ENCODE measurements at regions not wholly inside any gene's neighbourhood (a gene's known extent, or its start where the extent isn't known, plus 50 kb on each side); places are given as distances from the start of the nearest gene placed in this dataset.

- Histone ChIP-seq H3K4me1 (ENCODE audit: control insufficient read depth in 2 of 2, insufficient read depth in 2 of 2, low read length in 2 of 2) (no peaks in the 10 kb centered on the region), H3K27me3 (ENCODE audit: control insufficient read depth in 2 of 2, insufficient read depth in 2 of 2, low read length in 2 of 2) (no peaks in the 10 kb centered on the region), H3K9me3 (ENCODE audit: control insufficient read depth in 2 of 3, low read length in 3 of 3) (no peaks in the 10 kb centered on the region), H3K27ac (ENCODE audit: low read depth, low read length) (no peak overlapping the region), H3K36me3 (ENCODE audit: control insufficient read depth in 2 of 3, insufficient read depth in 3 of 3, low read length in 3 of 3) (no peaks in the 10 kb centered on the region), H3K4me3 (ENCODE audit: low read length) (no peak overlapping the region)
- Mint-ChIP-seq H3K4me3 (no peak overlapping the region), H3K27me3 (peaks cover 0 to 12% (median 6%) of the 10 kb centered on the region in 5 donors), H3K27ac (no peak overlapping the region), H3K9me3 (peaks cover 0 to 1% (median 0%) of the 10 kb centered on the region in 11 donors), H3K4me1 (no peaks in the 10 kb centered on the region), H3K36me3 (no peaks in the 10 kb centered on the region)
- ChIA-PET CTCF (no interaction called here), POLR2A (no interaction called here)
- DNase-seq (no peak), ATAC-seq (no peak)
- intact Hi-C loops (cut with micrococcal nuclease): no loop called here
These were observed 260.3 kb upstream of the MOCS1 start for GRCh38 chr6:40194447-40195170.

DNA sequence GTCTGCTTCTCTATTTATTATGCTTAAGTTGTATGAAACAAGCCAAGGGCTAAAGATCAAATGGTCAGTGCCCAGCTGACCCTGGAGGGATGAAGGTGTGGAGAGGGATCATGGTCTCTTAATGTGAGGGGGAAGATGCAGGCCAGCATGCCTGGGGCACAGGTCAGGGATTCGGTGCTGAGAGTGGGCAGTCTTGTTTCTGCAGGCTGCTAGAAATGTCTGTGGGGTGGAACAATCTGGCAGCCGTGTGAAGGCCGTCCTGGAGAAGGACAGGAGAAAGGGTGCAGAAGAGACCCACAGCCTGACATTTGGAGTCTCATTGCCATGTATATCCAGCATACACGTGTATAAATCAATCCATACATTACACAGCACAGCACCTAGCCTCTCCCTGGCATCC lies 258.3 kb upstream of the MOCS1 start:
- CTCF ChIA-PET: no interaction called here
- Histone ChIP-seq H3K4me3 (ENCODE audit: low read length) (no peak overlapping the region), H3K9me3 (ENCODE audit: control insufficient read depth in 2 of 3, low read length in 3 of 3) (no peaks in the 10 kb centered on the region), H3K27me3 (ENCODE audit: control insufficient read depth in 2 of 2, insufficient read depth in 2 of 2, low read length in 2 of 2) (no peaks in the 10 kb centered on the region), H3K4me1 (ENCODE audit: control insufficient read depth in 2 of 2, insufficient read depth in 2 of 2, low read length in 2 of 2) (no peaks in the 10 kb centered on the region), H3K36me3 (ENCODE audit: control insufficient read depth in 2 of 3, insufficient read depth in 3 of 3, low read length in 3 of 3) (no peaks in the 10 kb centered on the region), H3K27ac (ENCODE audit: low read depth, low read length) (no peak overlapping the region)
- no peaks in the 10 kb centered on the region for H3K36me3 Mint-ChIP-seq
- intact Hi-C loops (cut with micrococcal nuclease): no loop called here
- no peak for ATAC-seq
- no peak overlapping the region for H3K27ac Mint-ChIP-seq
- H3K27me3 Mint-ChIP-seq: peaks cover 0 to 16% (median 10%) of the 10 kb centered on the region in 5 donors
- POLR2A ChIA-PET: no interaction called here
- H3K4me1 Mint-ChIP-seq: no peaks in the 10 kb centered on the region
- no peak for DNase-seq
- peaks cover 0 to 7% (median 0%) of the 10 kb centered on the region in 11 donors for H3K9me3 Mint-ChIP-seq
- H3K4me3 Mint-ChIP-seq: no peak overlapping the region

DNA sequence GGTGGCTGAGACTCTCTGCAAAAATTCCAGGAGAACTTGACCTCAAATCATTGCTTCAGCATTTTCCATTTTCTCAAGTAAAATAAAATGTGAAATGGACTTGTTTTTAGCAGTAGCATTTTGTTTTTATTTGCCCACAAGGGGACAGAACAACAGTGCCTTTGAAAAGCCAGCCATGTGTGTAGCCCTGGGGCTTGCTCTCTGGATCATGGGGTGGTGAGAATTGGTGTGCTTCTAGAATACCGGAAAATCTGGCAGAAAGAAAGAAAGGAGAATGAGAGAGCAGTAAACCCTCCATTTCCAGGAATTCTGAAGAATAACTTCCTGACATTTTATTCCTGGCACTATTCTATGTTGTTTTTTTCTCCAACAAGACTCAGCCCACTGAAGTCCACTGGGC lies 254.7 kb upstream of the MOCS1 start:
- no peak overlapping the region for H3K27ac ChIP-seq (ENCODE audit: low read depth, low read length)
- H3K9me3 Mint-ChIP-seq: peaks cover 4 to 25% (median 10%) of the 10 kb centered on the region in 11 donors
- intact Hi-C loops (cut with micrococcal nuclease): no loop called here
- H3K4me3 Mint-ChIP-seq: no peak overlapping the region
- H3K9me3 ChIP-seq (ENCODE audit: control insufficient read depth in 2 of 3, low read length in 3 of 3): peaks cover 0 to 6% (median 0%) of the 10 kb centered on the region in 3 experiments
- H3K36me3 ChIP-seq (ENCODE audit: control insufficient read depth in 2 of 3, insufficient read depth in 3 of 3, low read length in 3 of 3): no peaks in the 10 kb centered on the region
- DNase-seq: no peak
- H3K4me1 ChIP-seq (ENCODE audit: control insufficient read depth in 2 of 2, insufficient read depth in 2 of 2, low read length in 2 of 2): no peaks in the 10 kb centered on the region
- H3K4me3 ChIP-seq (ENCODE audit: low read length): no peak overlapping the region
- CTCF ChIA-PET: no interaction called here
- no peak for ATAC-seq
- H3K4me1 Mint-ChIP-seq: no peaks in the 10 kb centered on the region
- peaks cover 0 to 2% (median 0%) of the 10 kb centered on the region in 5 donors for H3K36me3 Mint-ChIP-seq
- peaks cover 2 to 37% (median 21%) of the 10 kb centered on the region in 5 donors for H3K27me3 Mint-ChIP-seq
- POLR2A ChIA-PET: no interaction called here
- no peak overlapping the region for H3K27ac Mint-ChIP-seq
- no peaks in the 10 kb centered on the region for H3K27me3 ChIP-seq (ENCODE audit: control insufficient read depth in 2 of 2, insufficient read depth in 2 of 2, low read length in 2 of 2)

DNA sequence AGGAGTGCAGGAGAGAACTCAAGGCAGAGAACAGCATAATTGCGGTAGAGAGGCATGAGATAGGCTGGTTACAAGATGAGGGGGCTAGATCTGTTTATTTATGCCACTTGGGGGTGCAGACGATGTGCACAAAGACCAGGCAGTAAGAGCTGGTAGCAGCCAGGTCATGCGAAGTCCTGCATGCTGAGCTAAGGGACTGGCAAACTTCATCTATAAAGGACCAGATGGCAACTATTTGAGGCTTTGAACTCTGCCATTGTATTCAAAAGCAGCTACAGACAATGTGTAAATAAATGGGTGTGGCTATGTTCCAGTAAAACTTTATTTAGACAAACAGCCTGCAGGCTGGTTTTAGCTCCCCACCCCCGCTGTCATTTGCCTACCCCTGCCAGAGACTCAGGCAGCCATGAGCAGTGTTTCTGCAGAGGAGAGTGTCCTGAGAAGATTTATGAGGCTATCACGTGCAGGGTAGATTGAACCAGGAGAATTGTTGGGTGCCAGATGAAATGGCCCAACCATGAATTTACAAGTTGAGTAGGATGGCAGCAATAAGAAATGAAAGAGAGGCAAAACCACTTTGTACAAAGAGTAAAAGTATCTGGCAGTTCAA lies 253.4 kb upstream of the MOCS1 start:
- DNase-seq (no peak), ATAC-seq (no peak)
- Mint-ChIP-seq H3K4me3 (no peak overlapping the region), H3K27me3 (peaks cover 2 to 37% (median 21%) of the 10 kb centered on the region in 5 donors), H3K4me1 (no peaks in the 10 kb centered on the region), H3K27ac (no peak overlapping the region), H3K36me3 (peaks cover 0 to 13% (median 0%) of the 10 kb centered on the region in 5 donors), H3K9me3 (peaks cover 13 to 37% (median 18%) of the 10 kb centered on the region in 11 donors)
- Histone ChIP-seq H3K4me3 (ENCODE audit: low read length) (no peak overlapping the region), H3K27me3 (ENCODE audit: control insufficient read depth in 2 of 2, insufficient read depth in 2 of 2, low read length in 2 of 2) (no peaks in the 10 kb centered on the region), H3K36me3 (ENCODE audit: control insufficient read depth in 2 of 3, insufficient read depth in 3 of 3, low read length in 3 of 3) (no peaks in the 10 kb centered on the region), H3K4me1 (ENCODE audit: control insufficient read depth in 2 of 2, insufficient read depth in 2 of 2, low read length in 2 of 2) (no peaks in the 10 kb centered on the region), H3K27ac (ENCODE audit: low read depth, low read length) (no peak overlapping the region), H3K9me3 (ENCODE audit: control insufficient read depth in 2 of 3, low read length in 3 of 3) (peaks cover 0 to 10% (median 0%) of the 10 kb centered on the region in 3 experiments)
- intact Hi-C loops (cut with micrococcal nuclease): no loop called here
- ChIA-PET CTCF (no interaction called here), POLR2A (no interaction called here)

- Mint-ChIP-seq H3K27me3 (peaks cover 2 to 45% (median 15%) of the 10 kb centered on the region in 5 donors), H3K36me3 (peaks cover 0 to 13% (median 0%) of the 10 kb centered on the region in 5 donors), H3K4me3 (no peak overlapping the region), H3K4me1 (no peaks in the 10 kb centered on the region), H3K27ac (no peak overlapping the region), H3K9me3 (peaks cover 15 to 41% (median 23%) of the 10 kb centered on the region in 11 donors)
- H3K4me1 ChIP-seq (ENCODE audit: control insufficient read depth in 2 of 2, insufficient read depth in 2 of 2, low read length in 2 of 2): no peaks in the 10 kb centered on the region
- ChIA-PET CTCF (no interaction called here), POLR2A (no interaction called here)
- ATAC-seq (no peak), DNase-seq (no peak)
- H3K27me3 ChIP-seq (ENCODE audit: control insufficient read depth in 2 of 2, insufficient read depth in 2 of 2, low read length in 2 of 2): no peaks in the 10 kb centered on the region
- no peak overlapping the region for H3K27ac ChIP-seq (ENCODE audit: low read depth, low read length)
- intact Hi-C loops (cut with micrococcal nuclease): no loop called here
- no peak overlapping the region for H3K4me3 ChIP-seq (ENCODE audit: low read length)
- no peaks in the 10 kb centered on the region for H3K36me3 ChIP-seq (ENCODE audit: control insufficient read depth in 2 of 3, insufficient read depth in 3 of 3, low read length in 3 of 3)
- peaks cover 0 to 10% (median 0%) of the 10 kb centered on the region in 3 experiments for H3K9me3 ChIP-seq (ENCODE audit: control insufficient read depth in 2 of 3, low read length in 3 of 3)
These were observed 251.2 kb upstream of the MOCS1 start for GRCh38 chr6:40185486-40185885.

DNA sequence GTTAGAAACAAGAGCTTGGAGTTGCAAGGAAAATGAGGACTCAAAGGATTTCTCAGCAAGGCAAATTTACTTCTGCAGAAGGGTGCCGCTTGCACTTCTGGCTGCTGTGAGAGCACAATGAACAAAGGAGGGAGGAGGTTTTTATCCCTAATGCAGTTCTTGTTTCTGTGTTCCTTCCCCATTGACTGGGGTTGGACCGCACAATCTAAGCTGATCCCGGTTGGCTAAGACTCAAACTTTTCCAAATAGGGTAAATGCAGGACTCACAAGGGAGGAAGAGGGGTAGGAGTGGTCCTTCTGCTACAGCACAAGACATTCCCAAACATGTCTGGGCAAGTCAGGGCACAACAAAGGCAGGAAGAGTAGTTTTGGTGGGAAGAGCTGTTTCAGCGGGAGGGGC lies 249.6 kb upstream of the MOCS1 start:
- no peak for ATAC-seq
- ChIA-PET CTCF (no interaction called here), POLR2A (no interaction called here)
- Mint-ChIP-seq H3K9me3 (peaks cover 15 to 41% (median 23%) of the 10 kb centered on the region in 11 donors), H3K4me3 (no peak overlapping the region), H3K36me3 (peaks cover 0 to 13% (median 0%) of the 10 kb centered on the region in 5 donors), H3K27me3 (peaks cover 5 to 51% (median 20%) of the 10 kb centered on the region in 5 donors), H3K4me1 (no peaks in the 10 kb centered on the region), H3K27ac (no peak overlapping the region)
- intact Hi-C loops (cut with micrococcal nuclease): no loop called here
- no peaks in the 10 kb centered on the region for H3K36me3 ChIP-seq (ENCODE audit: control insufficient read depth in 2 of 3, insufficient read depth in 3 of 3, low read length in 3 of 3)
- no peak for DNase-seq
- no peaks in the 10 kb centered on the region for H3K4me1 ChIP-seq (ENCODE audit: control insufficient read depth in 2 of 2, insufficient read depth in 2 of 2, low read length in 2 of 2)
- no peak overlapping the region for H3K27ac ChIP-seq (ENCODE audit: low read depth, low read length)
- peaks cover 0 to 10% (median 0%) of the 10 kb centered on the region in 3 experiments for H3K9me3 ChIP-seq (ENCODE audit: control insufficient read depth in 2 of 3, low read length in 3 of 3)
- H3K4me3 ChIP-seq (ENCODE audit: low read length): no peak overlapping the region
- H3K27me3 ChIP-seq (ENCODE audit: control insufficient read depth in 2 of 2, insufficient read depth in 2 of 2, low read length in 2 of 2): no peaks in the 10 kb centered on the region

DNA sequence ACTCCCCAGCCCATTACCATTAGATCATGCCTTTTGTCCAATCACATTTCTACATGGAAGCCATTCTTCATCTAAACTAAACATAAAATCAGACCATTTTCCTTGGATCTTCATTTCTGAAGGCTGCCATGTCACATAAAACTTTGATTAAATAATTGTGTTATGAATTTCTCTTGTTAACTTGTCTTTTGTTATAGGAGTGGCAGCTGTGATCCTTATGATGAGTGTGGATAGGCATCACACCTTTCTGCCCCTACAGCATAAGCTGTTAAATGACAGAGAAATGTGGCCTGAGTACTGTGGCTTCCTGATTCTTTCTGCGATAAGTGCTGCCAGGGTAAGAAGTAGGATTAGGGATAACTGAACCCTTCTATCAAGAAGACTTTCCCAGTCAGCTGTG lies 247.1 kb upstream of the MOCS1 start:
- intact Hi-C loops (cut with micrococcal nuclease): no loop called here
- H3K36me3 ChIP-seq (ENCODE audit: control insufficient read depth in 2 of 3, insufficient read depth in 3 of 3, low read length in 3 of 3): no peaks in the 10 kb centered on the region
- no peak overlapping the region for H3K27ac Mint-ChIP-seq
- no peaks in the 10 kb centered on the region for H3K4me1 ChIP-seq (ENCODE audit: control insufficient read depth in 2 of 2, insufficient read depth in 2 of 2, low read length in 2 of 2)
- no peak for ATAC-seq
- H3K27me3 ChIP-seq (ENCODE audit: control insufficient read depth in 2 of 2, insufficient read depth in 2 of 2, low read length in 2 of 2): no peaks in the 10 kb centered on the region
- peaks cover 0 to 13% (median 0%) of the 10 kb centered on the region in 5 donors for H3K36me3 Mint-ChIP-seq
- H3K9me3 ChIP-seq (ENCODE audit: control insufficient read depth in 2 of 3, low read length in 3 of 3): peaks cover 0 to 10% (median 0%) of the 10 kb centered on the region in 3 experiments
- H3K27ac ChIP-seq (ENCODE audit: low read depth, low read length): no peak overlapping the region
- POLR2A ChIA-PET: no interaction called here
- H3K4me3 ChIP-seq (ENCODE audit: low read length): no peak overlapping the region
- H3K27me3 Mint-ChIP-seq: peaks cover 6 to 47% (median 27%) of the 10 kb centered on the region in 5 donors
- peaks cover 0 to 2% (median 0%) of the 10 kb centered on the region in 7 donors for H3K4me1 Mint-ChIP-seq
- no peak overlapping the region for H3K4me3 Mint-ChIP-seq
- H3K9me3 Mint-ChIP-seq: peaks cover 13 to 37% (median 23%) of the 10 kb centered on the region in 11 donors
- CTCF ChIA-PET: no interaction called here
- no peak for DNase-seq
